ENCODE measurements at regions not wholly inside any gene's neighbourhood (a gene's known extent, or its start where the extent isn't known, plus 50 kb on each side); places are given as distances from the start of the nearest gene placed in this dataset.

DNA sequence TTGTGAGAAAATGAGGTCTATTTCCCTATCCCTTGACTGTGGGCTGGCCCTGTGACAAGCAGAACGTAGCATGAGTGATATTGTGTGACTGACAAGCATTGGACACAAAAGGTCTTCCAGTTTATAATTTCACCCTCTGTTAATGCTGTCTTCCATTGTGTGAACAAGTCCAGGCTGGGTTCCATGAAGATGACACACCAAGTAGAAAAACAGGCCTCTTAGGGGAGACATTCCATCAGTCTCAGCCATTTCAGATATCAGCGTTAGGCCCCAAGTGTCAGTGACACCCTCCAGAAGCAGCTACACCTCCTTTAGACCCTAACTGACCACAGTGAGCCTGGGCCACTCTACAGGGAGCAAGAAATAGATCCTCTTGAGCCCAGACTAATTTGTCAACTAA, 511.3 kb downstream of the FBXO15 start:
- TF ChIP-seq, protein P1, sequence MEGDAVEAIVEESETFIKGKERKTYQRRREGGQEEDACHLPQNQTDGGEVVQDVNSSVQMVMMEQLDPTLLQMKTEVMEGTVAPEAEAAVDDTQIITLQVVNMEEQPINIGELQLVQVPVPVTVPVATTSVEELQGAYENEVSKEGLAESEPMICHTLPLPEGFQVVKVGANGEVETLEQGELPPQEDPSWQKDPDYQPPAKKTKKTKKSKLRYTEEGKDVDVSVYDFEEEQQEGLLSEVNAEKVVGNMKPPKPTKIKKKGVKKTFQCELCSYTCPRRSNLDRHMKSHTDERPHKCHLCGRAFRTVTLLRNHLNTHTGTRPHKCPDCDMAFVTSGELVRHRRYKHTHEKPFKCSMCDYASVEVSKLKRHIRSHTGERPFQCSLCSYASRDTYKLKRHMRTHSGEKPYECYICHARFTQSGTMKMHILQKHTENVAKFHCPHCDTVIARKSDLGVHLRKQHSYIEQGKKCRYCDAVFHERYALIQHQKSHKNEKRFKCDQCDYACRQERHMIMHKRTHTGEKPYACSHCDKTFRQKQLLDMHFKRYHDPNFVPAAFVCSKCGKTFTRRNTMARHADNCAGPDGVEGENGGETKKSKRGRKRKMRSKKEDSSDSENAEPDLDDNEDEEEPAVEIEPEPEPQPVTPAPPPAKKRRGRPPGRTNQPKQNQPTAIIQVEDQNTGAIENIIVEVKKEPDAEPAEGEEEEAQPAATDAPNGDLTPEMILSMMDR (IDR thresholded peaks at IDR 0.05), result no peak
- TF ChIP-seq POLR2AphosphoS5 (IDR thresholded peaks at IDR 0.05) (no peak), POLR2A (IDR thresholded peaks at IDR 0.05) (no peak)

Data from gastroesophageal sphincter (tissue), 3 donors.